Left lung (tissue), 4 donors: ENCODE measurements at regions not wholly inside any gene's neighbourhood (a gene's known extent, or its start where the extent isn't known, plus 50 kb on each side); places are given as distances from the start of the nearest gene placed in this dataset.

Experiments
- ATAC-seq: fragments of 200-7000 bp; cut with Tn5 transposase; one replicate; pipeline ENCODE4 v1.9.1; 2020; ENCODE audit warnings: moderate library complexity
- DNase-seq, 4 donors: peaks; one replicate each; pipeline ENCODE4 v3.0.0-alpha.2; 2013 to 2020
- H3K27ac ChIP-seq, 2 donors: fragments of 200-600 bp; sonication (generic) in 1 of 2; one replicate each; pipeline versions ENCODE4 v1.5.0 to v1.8.0; 2020 to 2021
- H3K27me3 ChIP-seq, 2 donors: fragments of 200-600 bp; sonication (generic) in 1 of 2; one replicate each; pipeline versions ENCODE4 v1.5.0 to v1.8.0; 2020 to 2021
- H3K36me3 ChIP-seq, 2 donors: fragments of 200-600 bp; sonication (generic) in 1 of 2; one replicate each; pipeline versions ENCODE4 v1.5.0 to v1.8.0; 2020 to 2021
- H3K4me1 ChIP-seq, 2 donors: fragments of 200-600 bp; one replicate each; pipeline ENCODE4 v1.8.0; 2021
- H3K4me3 ChIP-seq, 2 donors: fragments of 200-600 bp; sonication (generic) in 1 of 2; one replicate each; pipeline versions ENCODE4 v1.5.0 to v1.8.0; 2020 to 2021; ENCODE audit warnings: mild to moderate bottlenecking in 1 of 2
- H3K9me3 ChIP-seq, 2 donors: fragments of 200-600 bp; sonication (generic) in 1 of 2; one replicate each; pipeline versions ENCODE4 v1.5.0 to v1.8.0; 2020 to 2021
- CTCF ChIP-seq, 2 donors: fragments of 200-600 bp; sonication (generic) in 1 of 2; IDR thresholded peaks; one replicate each; pipeline versions ENCODE4 v1.5.0 to v1.8.0; 2021; ENCODE audit warnings: antibody characterized with exemption in 2 of 2
- intact Hi-C, 2 donors: fragments of 100-400 bp; cut with DNase I; formaldehyde crosslinking; loops; one replicate each; pipeline versions ENCODE4 v1.11.2 to v1.14.2; 2022
- donor health status: DM: no; HTN: yes; CAD: no.
- donor health status: DM: no; HTN: no; CAD: no.

- Histone ChIP-seq H3K27ac (no peak overlapping the region), H3K27me3 (peaks cover 65 to 84% of the 10 kb centered on the region in 2 donors), H3K36me3 (no peaks in the 10 kb centered on the region), H3K9me3 (no peaks in the 10 kb centered on the region), H3K4me3 (peak overlapping the region; percentile 35 to 38), H3K4me1 (peaks cover 0 to 5% of the 10 kb centered on the region in 2 donors)
- intact Hi-C loops, result no loop called here
- DNase-seq (no peak), ATAC-seq (peak; percentile 41)
- TF ChIP-seq CTCF (IDR thresholded peaks at IDR 0.05), result no peak
Observed at GRCh38 chrX:137427816-137428215, 138.1 kb upstream of the ZIC3 start.

GRCh38 chrX:137427426-137427778 is 138.5 kb upstream of the ZIC3 start:
- H3K36me3 ChIP-seq, result no peaks in the 10 kb centered on the region
- peaks cover 65 to 88% of the 10 kb centered on the region in 2 donors for H3K27me3 ChIP-seq
- ATAC-seq (no peak), DNase-seq (no peak)
- intact Hi-C loops, result no loop called here
- H3K4me1 ChIP-seq, result peaks cover 0 to 5% of the 10 kb centered on the region in 2 donors
- no peak overlapping the region for H3K27ac ChIP-seq
- peak overlapping the region in 1 of 2 donors; percentile 38 for H3K4me3 ChIP-seq
- TF ChIP-seq CTCF (IDR thresholded peaks at IDR 0.05), result no peak
- H3K9me3 ChIP-seq, result no peaks in the 10 kb centered on the region

GRCh38 chrX:137426695-137427425 is 139.1 kb upstream of the ZIC3 start:
- Histone ChIP-seq H3K4me1 (peaks cover 0 to 5% of the 10 kb centered on the region in 2 donors), H3K4me3 (no peak overlapping the region), H3K36me3 (no peaks in the 10 kb centered on the region), H3K9me3 (no peaks in the 10 kb centered on the region), H3K27ac (no peak overlapping the region), H3K27me3 (peaks cover 65 to 93% of the 10 kb centered on the region in 2 donors)
- DNase-seq (no peak), ATAC-seq (no peak)
- TF ChIP-seq CTCF (IDR thresholded peaks at IDR 0.05), result no peak
- intact Hi-C loops, result no loop called here

GRCh38 chrX:137425986-137426385 is 139.9 kb upstream of the ZIC3 start:
- H3K27ac ChIP-seq, result no peak overlapping the region
- H3K4me1 ChIP-seq, result peaks cover 0 to 5% of the 10 kb centered on the region in 2 donors
- H3K36me3 ChIP-seq, result no peaks in the 10 kb centered on the region
- no peak overlapping the region for H3K4me3 ChIP-seq
- intact Hi-C loops, result no loop called here
- H3K9me3 ChIP-seq, result no peaks in the 10 kb centered on the region
- no peak for TF ChIP-seq CTCF (IDR thresholded peaks at IDR 0.05)
- ATAC-seq (no peak), DNase-seq (no peak)
- H3K27me3 ChIP-seq, result peaks cover 71 to 96% of the 10 kb centered on the region in 2 donors

GRCh38 chrX:137425273-137425902 is 140.5 kb upstream of the ZIC3 start:
- ATAC-seq (no peak), DNase-seq (no peak)
- Histone ChIP-seq H3K4me1 (peaks cover 0 to 5% of the 10 kb centered on the region in 2 donors), H3K36me3 (no peaks in the 10 kb centered on the region), H3K27me3 (peaks cover 72 to 95% of the 10 kb centered on the region in 2 donors), H3K4me3 (no peak overlapping the region), H3K27ac (no peak overlapping the region), H3K9me3 (no peaks in the 10 kb centered on the region)
- no peak for TF ChIP-seq CTCF (IDR thresholded peaks at IDR 0.05)
- intact Hi-C loops, result no loop called here
